ENCODE measurements at regions not wholly inside any gene's neighbourhood (a gene's known extent, or its start where the extent isn't known, plus 50 kb on each side); places are given as distances from the start of the nearest gene placed in this dataset.

- H3K27me3 ChIP-seq (ENCODE audit: insufficient read depth, low read length, poor library complexity, severe bottlenecking), result no peaks in the 10 kb centered on the region
- H3F3A ChIP-seq (ENCODE audit: low read depth), result no peaks in the 10 kb centered on the region
These were observed 152.1 kb upstream of the GHITM start for GRCh38 chr10:83987216-83987615.

GRCh38 chr10:83988435-83988834 lies 150.9 kb upstream of the GHITM start:
- H3K9me3 ChIP-seq (ENCODE audit: insufficient read depth, low read depth, low read length), result no peaks in the 10 kb centered on the region
- H3K27me3 ChIP-seq (ENCODE audit: insufficient read depth, low read length, poor library complexity, severe bottlenecking), result no peaks in the 10 kb centered on the region
- H3K79me2 ChIP-seq (ENCODE audit: insufficient read depth, low read length), result no peaks in the 10 kb centered on the region
- no peaks in the 10 kb centered on the region for H4K20me1 ChIP-seq (ENCODE audit: insufficient read depth, low read length, poor library complexity, severe bottlenecking)
- no peaks in the 10 kb centered on the region for H3K4me1 ChIP-seq (ENCODE audit: insufficient read depth, low read length, poor library complexity, severe bottlenecking)
- H3K9me2 ChIP-seq (replicated peaks; ENCODE audit: low read depth, low read length), result no peaks in the 10 kb centered on the region
- no peak overlapping the region for H2AFZ ChIP-seq (ENCODE audit: low read length)
- H3K4me2 ChIP-seq (ENCODE audit: low read depth, low read length, poor library complexity, severe bottlenecking), result no peak overlapping the region
- no peaks in the 10 kb centered on the region for H3K36me3 ChIP-seq (ENCODE audit: insufficient read depth, low read length)
- H3F3A ChIP-seq (ENCODE audit: low read depth), result no peaks in the 10 kb centered on the region
- TF ChIP-seq, protein P1, sequence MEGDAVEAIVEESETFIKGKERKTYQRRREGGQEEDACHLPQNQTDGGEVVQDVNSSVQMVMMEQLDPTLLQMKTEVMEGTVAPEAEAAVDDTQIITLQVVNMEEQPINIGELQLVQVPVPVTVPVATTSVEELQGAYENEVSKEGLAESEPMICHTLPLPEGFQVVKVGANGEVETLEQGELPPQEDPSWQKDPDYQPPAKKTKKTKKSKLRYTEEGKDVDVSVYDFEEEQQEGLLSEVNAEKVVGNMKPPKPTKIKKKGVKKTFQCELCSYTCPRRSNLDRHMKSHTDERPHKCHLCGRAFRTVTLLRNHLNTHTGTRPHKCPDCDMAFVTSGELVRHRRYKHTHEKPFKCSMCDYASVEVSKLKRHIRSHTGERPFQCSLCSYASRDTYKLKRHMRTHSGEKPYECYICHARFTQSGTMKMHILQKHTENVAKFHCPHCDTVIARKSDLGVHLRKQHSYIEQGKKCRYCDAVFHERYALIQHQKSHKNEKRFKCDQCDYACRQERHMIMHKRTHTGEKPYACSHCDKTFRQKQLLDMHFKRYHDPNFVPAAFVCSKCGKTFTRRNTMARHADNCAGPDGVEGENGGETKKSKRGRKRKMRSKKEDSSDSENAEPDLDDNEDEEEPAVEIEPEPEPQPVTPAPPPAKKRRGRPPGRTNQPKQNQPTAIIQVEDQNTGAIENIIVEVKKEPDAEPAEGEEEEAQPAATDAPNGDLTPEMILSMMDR (conservative IDR thresholded peaks at IDR 0.05; ENCODE audit: low read length), result no peak
- TF ChIP-seq EZH2phosphoT487 (IDR thresholded peaks at IDR 0.05; ENCODE audit: borderline replicate concordance), result no peak
- H3K4me3 ChIP-seq (ENCODE audit: low read length, poor library complexity, severe bottlenecking), result no peak overlapping the region
- H3K9ac ChIP-seq (ENCODE audit: low read depth, low read length, poor library complexity, severe bottlenecking), result no peak overlapping the region

More at GRCh38 chr10:83987216-83987615, 152.1 kb upstream of the GHITM start:
- Histone ChIP-seq H3K36me3 (ENCODE audit: insufficient read depth, low read length) (no peaks in the 10 kb centered on the region), H3K4me1 (ENCODE audit: insufficient read depth, low read length, poor library complexity, severe bottlenecking) (no peaks in the 10 kb centered on the region), H3K4me3 (ENCODE audit: low read length, poor library complexity, severe bottlenecking) (no peak overlapping the region), H2AFZ (ENCODE audit: low read length) (no peak overlapping the region), H3K9me2 (replicated peaks; ENCODE audit: low read depth, low read length) (no peaks in the 10 kb centered on the region), H3K9ac (ENCODE audit: low read depth, low read length, poor library complexity, severe bottlenecking) (no peak overlapping the region), H3K4me2 (ENCODE audit: low read depth, low read length, poor library complexity, severe bottlenecking) (no peak overlapping the region), H4K20me1 (ENCODE audit: insufficient read depth, low read length, poor library complexity, severe bottlenecking) (no peaks in the 10 kb centered on the region), H3K9me3 (ENCODE audit: insufficient read depth, low read depth, low read length) (no peaks in the 10 kb centered on the region), H3K79me2 (ENCODE audit: insufficient read depth, low read length) (no peaks in the 10 kb centered on the region)
- TF ChIP-seq, protein P1 (conservative IDR thresholded peaks at IDR 0.05; ENCODE audit: low read length), result no peak
- TF ChIP-seq EZH2phosphoT487 (IDR thresholded peaks at IDR 0.05; ENCODE audit: borderline replicate concordance), result no peak

DNA sequence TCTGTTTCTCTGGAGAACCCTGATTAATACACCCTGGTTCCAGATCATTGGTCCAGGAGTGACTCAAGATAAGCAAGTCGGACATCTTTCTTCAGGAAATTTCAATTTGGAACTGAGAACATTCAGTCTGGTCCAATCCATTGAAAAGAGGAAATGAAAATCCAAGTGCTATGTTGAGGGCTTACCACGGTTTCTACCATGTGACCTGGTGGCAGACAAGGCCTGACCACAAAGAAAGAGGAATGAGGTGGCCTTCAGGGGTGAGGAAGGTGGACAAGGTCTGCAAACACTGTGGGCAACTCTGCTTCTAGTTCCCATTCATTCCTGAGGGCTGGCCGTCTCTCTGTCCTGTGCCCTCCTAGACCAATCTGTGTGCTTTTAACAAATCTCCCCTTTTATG lies 149.2 kb upstream of the GHITM start:
- Histone ChIP-seq H3K36me3 (ENCODE audit: insufficient read depth, low read length) (no peaks in the 10 kb centered on the region), H3K4me1 (ENCODE audit: insufficient read depth, low read length, poor library complexity, severe bottlenecking) (no peaks in the 10 kb centered on the region), H2AFZ (ENCODE audit: low read length) (no peak overlapping the region), H3K9me3 (ENCODE audit: insufficient read depth, low read depth, low read length) (no peaks in the 10 kb centered on the region), H3K4me2 (ENCODE audit: low read depth, low read length, poor library complexity, severe bottlenecking) (no peak overlapping the region), H3K9me2 (replicated peaks; ENCODE audit: low read depth, low read length) (no peaks in the 10 kb centered on the region), H3K27me3 (ENCODE audit: insufficient read depth, low read length, poor library complexity, severe bottlenecking) (no peaks in the 10 kb centered on the region), H3F3A (ENCODE audit: low read depth) (no peaks in the 10 kb centered on the region), H3K9ac (ENCODE audit: low read depth, low read length, poor library complexity, severe bottlenecking) (no peak overlapping the region), H4K20me1 (ENCODE audit: insufficient read depth, low read length, poor library complexity, severe bottlenecking) (no peaks in the 10 kb centered on the region), H3K79me2 (ENCODE audit: insufficient read depth, low read length) (no peaks in the 10 kb centered on the region), H3K4me3 (ENCODE audit: low read length, poor library complexity, severe bottlenecking) (no peak overlapping the region)
- no peak for TF ChIP-seq EZH2phosphoT487 (IDR thresholded peaks at IDR 0.05; ENCODE audit: borderline replicate concordance)
- TF ChIP-seq, protein P1 (conservative IDR thresholded peaks at IDR 0.05; ENCODE audit: low read length), result no peak

Data from Loucy (cell line).